GM12878 (cell line): ENCODE measurements at regions not wholly inside any gene's neighbourhood (a gene's known extent, or its start where the extent isn't known, plus 50 kb on each side); places are given as distances from the start of the nearest gene placed in this dataset.

Experiments
- CBFB ChIP-seq: IDR thresholded peaks from 2 replicates; pipeline ENCODE4 v1.6.1; 2016; ENCODE audit warnings: antibody characterized with exemption, low read depth
- CREB1 ChIP-seq: IDR thresholded peaks from 2 replicates; pipeline ENCODE4 v1.6.1; 2012; ENCODE audit warnings: low read depth, mild to moderate bottlenecking, inconsistent platforms
- DPF2 ChIP-seq: fragments of 450-650 bp; IDR thresholded peaks from 2 replicates; pipeline ENCODE4 v1.6.1; 2017; ENCODE audit warnings: mild to moderate bottlenecking
- MTA3 ChIP-seq: IDR thresholded peaks from 2 replicates; pipeline ENCODE4 v1.6.1; 2012; ENCODE audit warnings: low read length, inconsistent platforms, borderline replicate concordance
- SREBF2 ChIP-seq: IDR thresholded peaks from 2 replicates; pipeline ENCODE4 v1.6.1; 2012; ENCODE audit warnings: mild to moderate bottlenecking, low read length
- SUPT20H ChIP-seq: IDR thresholded peaks from 2 replicates; pipeline ENCODE4 v1.6.1; 2011; ENCODE audit warnings: low read depth, mild to moderate bottlenecking, low read length, moderate library complexity, borderline replicate concordance; ENCODE audit not compliant: control insufficient read depth
- TF ChIP-seq, protein P1 (sequence below): fragments of 450-650 bp; formaldehyde crosslinking; IDR thresholded peaks from 2 replicates; pipeline ENCODE4 v1.4.0; 2020; ENCODE audit warnings: mild to moderate bottlenecking, moderate library complexity
- TF ChIP-seq, protein P2 (sequence below): fragments of 450-650 bp; IDR thresholded peaks from 2 replicates; pipeline ENCODE4 v1.6.1; 2017; ENCODE audit warnings: low read depth, mild to moderate bottlenecking, moderate library complexity

DNA sequence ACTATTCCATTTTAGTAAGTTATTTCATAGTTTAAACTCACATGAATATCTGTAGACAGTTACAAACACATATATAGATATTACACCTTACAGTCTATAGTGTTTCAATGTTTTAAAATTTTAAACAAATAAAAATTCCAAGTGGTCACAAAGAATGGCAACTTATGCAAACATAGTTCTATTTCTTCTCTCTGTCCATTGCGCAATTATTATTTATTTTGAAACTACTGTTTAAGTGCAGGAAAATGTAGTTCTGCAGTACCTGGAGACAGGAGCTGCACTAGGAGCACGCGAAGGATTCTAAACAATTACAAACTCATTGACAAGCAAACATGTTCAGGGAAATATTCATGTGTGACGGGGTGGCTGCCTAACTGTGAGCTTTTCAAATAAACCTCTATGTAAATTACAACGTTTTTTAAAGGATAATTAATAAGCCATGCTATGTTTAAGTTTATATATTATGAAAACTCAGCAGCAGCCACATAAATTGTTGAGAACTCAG, 312.0 kb upstream of the DUSP10 start (continued):
- TF ChIP-seq, protein P1, sequence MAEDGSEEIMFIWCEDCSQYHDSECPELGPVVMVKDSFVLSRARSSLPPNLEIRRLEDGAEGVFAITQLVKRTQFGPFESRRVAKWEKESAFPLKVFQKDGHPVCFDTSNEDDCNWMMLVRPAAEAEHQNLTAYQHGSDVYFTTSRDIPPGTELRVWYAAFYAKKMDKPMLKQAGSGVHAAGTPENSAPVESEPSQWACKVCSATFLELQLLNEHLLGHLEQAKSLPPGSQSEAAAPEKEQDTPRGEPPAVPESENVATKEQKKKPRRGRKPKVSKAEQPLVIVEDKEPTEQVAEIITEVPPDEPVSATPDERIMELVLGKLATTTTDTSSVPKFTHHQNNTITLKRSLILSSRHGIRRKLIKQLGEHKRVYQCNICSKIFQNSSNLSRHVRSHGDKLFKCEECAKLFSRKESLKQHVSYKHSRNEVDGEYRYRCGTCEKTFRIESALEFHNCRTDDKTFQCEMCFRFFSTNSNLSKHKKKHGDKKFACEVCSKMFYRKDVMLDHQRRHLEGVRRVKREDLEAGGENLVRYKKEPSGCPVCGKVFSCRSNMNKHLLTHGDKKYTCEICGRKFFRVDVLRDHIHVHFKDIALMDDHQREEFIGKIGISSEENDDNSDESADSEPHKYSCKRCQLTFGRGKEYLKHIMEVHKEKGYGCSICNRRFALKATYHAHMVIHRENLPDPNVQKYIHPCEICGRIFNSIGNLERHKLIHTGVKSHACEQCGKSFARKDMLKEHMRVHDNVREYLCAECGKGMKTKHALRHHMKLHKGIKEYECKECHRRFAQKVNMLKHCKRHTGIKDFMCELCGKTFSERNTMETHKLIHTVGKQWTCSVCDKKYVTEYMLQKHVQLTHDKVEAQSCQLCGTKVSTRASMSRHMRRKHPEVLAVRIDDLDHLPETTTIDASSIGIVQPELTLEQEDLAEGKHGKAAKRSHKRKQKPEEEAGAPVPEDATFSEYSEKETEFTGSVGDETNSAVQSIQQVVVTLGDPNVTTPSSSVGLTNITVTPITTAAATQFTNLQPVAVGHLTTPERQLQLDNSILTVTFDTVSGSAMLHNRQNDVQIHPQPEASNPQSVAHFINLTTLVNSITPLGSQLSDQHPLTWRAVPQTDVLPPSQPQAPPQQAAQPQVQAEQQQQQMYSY (CRISPR knock-in tag), result no peak
- TF ChIP-seq SREBF2 (no peak), MTA3 (no peak), CREB1 (no peak), CBFB (no peak), DPF2 (no peak), SUPT20H (no peak)
- TF ChIP-seq, protein P2, sequence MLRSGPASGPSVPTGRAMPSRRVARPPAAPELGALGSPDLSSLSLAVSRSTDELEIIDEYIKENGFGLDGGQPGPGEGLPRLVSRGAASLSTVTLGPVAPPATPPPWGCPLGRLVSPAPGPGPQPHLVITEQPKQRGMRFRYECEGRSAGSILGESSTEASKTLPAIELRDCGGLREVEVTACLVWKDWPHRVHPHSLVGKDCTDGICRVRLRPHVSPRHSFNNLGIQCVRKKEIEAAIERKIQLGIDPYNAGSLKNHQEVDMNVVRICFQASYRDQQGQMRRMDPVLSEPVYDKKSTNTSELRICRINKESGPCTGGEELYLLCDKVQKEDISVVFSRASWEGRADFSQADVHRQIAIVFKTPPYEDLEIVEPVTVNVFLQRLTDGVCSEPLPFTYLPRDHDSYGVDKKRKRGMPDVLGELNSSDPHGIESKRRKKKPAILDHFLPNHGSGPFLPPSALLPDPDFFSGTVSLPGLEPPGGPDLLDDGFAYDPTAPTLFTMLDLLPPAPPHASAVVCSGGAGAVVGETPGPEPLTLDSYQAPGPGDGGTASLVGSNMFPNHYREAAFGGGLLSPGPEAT, result no peak
